GM19463 (cell line): ENCODE measurements at regions not wholly inside any gene's neighbourhood (a gene's known extent, or its start where the extent isn't known, plus 50 kb on each side); places are given as distances from the start of the nearest gene placed in this dataset.

Source experiments
- ATAC-seq: cut with Tn5 transposase; IDR thresholded peaks from one replicate; pipeline ENCODE4 v1.9.1; 2021; ENCODE audit warnings: mild to moderate bottlenecking, moderate library complexity; ENCODE audit not compliant: unreplicated experiment

DNA sequence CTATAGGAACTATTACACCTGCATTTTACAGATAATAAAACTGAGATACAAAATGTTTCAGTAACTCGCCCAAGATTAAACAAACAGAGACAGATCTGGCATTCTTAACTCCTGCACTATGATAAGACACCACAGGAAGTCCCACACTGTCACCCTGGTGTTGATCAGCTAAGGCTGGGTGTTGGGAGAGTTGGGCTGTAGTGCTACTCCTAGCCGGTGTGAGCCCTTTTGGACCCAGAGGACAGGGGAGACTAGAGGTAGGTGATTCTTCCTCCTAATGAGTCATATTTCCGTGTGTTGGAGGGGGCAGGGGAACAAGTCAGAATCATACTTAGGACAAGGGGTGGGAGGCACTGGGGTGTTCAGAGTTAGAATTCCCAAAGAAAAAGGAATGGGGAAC is 353.2 kb upstream of the TENM4 start:
- ATAC-seq = no peak

GRCh38 chr11:79786961-79787360 is 346.1 kb upstream of the TENM4 start:
- ATAC-seq = no peak

- ATAC-seq = no peak
Measured at GRCh38 chr11:79783833-79784232, 343.0 kb upstream of the TENM4 start.

- ATAC-seq = no peak
Measured at GRCh38 chr11:79768343-79768742, 327.5 kb upstream of the TENM4 start.

GRCh38 chr11:79762279-79762921 is 321.6 kb upstream of the TENM4 start:
- ATAC-seq = no peak

GRCh38 chr11:79758325-79758724 is 317.5 kb upstream of the TENM4 start:
- ATAC-seq = no peak

DNA sequence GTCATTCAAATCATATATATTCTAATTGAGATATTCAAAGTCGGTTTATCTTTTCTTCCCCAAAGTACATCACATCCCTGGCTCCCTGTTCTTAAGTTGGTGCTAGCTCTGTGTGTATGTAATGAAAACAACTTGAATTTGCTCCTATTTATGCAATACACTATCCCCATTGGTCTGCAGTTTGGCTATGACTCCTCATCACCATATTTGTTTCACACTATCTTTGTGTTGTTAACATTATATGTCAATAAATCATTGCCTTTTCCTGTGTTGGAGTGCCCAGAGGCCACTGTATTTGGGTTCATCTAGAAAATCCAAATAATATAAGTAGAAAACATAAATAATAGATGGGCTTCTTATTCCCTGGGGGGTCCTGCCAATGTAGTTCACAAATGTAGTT is 306.6 kb upstream of the TENM4 start:
- ATAC-seq = no peak

- ATAC-seq = no peak
Measured at GRCh38 chr11:79744941-79745340, 304.1 kb upstream of the TENM4 start.

DNA sequence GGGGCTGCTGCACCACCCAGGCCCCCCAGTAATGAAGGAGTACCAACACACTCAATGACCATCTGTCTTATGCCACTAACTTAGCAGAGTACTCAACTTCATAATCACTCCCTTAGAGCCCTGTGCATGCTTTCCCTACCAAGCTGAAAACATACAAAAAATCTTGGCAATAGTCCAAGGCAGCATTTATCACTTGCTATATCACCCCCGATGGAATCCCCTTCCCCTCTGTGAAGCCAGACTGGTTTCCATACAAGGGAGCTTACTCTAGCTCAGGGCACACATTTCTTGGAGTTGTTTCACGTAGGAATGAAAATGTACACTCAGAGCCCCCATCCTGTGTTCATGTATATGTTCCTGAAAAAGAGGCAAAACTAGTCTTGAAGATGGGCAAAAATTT is 301.3 kb upstream of the TENM4 start:
- ATAC-seq = no peak

GRCh38 chr11:79739591-79739990 is 298.8 kb upstream of the TENM4 start:
- no peak for ATAC-seq

- ATAC-seq = no peak
Measured at GRCh38 chr11:79727221-79727620, 286.4 kb upstream of the TENM4 start.

- no peak for ATAC-seq
Measured at GRCh38 chr11:79720115-79720514, 279.3 kb upstream of the TENM4 start.

- no peak for ATAC-seq
Measured at GRCh38 chr11:79708319-79708932, 267.6 kb upstream of the TENM4 start.

DNA sequence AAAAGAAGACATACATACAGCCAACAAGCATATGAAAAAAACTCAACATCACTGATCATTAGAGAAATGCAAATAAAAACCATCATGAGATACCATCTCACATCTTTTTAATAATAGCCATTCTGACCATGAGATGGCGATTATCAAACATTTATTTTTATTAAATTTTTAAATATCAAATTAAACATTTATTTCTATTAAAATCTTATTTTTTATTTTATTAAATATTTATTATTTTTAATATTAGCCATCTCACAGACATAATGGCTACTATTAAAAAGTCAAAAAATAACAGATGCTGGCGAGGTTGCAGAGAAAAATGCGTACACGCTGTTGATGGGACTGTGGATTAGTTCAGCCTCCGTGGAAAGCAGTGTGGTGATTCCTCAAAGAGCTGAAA is 264.8 kb upstream of the TENM4 start:
- no peak for ATAC-seq

DNA sequence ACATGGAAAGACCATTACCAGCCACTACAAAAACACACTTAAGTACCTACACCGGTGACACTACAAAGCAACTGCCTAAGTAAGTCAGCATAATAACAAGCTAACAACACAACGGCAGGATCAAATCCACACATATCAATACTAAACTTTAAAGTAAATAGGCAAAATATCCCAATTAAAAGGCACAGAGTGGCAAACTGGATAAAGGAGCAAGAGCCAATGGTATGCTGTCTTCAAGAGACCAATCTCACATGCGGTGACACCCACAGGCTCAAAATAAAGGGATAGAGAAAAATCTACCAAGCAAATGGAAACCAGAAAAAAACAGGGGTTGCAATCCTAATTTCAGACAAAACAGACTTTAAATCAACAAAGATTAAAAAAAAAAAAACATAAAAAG is 261.5 kb upstream of the TENM4 start:
- ATAC-seq = no peak

- ATAC-seq = no peak
Measured at GRCh38 chr11:79699246-79699645, 258.4 kb upstream of the TENM4 start.

GRCh38 chr11:79697905-79698304 is 257.1 kb upstream of the TENM4 start:
- ATAC-seq = no peak

DNA sequence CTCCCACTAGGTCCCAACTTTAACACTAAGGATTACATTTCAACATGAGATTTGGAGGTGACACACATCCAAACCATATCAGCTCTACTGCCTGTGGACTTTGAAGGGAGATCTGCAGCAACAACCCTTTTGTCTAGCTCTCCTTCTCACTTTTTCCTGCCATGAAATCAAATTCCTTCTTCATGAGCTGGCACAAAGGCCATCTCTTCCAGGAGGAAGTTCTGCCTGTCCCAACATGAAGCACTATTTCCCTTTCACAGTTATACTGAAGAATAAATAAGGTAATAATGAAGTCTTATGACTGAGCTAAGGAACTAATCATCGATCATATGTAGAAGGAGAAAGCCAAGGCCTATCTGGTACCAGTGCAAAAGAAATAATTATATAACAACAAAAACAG is 253.5 kb upstream of the TENM4 start:
- no peak for ATAC-seq

GRCh38 chr11:79691445-79691844 is 250.6 kb upstream of the TENM4 start:
- ATAC-seq = no peak

DNA sequence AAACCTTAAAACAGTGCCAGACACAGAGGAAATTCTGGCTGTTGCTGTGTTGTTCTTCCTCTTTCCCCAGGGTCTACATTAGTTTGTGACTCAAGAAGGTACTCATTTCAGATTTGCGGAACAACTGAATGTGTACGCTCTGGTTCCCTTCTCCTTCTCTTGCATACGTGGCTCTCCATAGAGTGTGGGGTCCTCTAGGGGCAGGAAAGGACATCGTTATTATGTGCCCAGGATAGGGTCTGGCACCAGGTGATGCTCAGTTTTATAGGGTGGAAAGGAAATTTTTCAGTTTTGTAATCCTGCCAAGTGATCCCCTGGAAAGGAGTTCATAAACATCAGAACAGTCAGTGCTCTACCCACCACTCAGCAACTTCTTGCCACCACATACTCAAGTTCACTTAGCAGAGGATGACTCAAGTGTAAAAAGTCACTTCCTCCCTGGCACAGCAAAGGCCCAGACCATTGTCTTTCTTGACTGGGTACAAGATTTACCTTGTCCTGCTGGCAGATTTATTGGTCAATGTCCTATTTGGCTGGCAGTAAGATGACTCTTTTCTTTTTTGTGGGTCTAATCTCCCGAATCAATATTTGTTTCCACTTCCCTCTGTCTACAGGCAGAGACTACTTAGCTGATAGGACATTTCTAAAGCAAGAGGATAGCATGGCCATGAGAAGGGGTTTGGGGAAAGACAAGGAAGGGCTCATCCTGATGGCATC is 246.0 kb upstream of the TENM4 start:
- no peak for ATAC-seq

DNA sequence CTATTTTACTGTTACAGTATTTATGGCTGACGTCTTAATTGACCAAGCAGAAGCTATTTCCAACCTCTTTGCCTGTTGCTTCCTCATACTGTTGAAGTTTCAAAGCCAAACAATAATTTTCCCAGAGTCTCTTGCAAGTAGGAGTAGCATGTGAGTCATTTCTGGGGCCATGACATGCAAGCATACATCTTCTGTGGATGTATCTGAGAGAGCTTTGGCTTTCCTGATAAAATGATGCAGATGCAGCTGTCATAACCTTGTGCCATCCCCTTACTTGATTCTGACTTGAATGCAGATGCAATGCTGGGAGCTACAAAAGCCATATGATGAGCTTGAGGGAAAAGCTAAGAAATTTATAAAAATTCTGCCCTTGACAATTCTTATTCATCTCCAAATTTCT is 243.1 kb upstream of the TENM4 start:
- no peak for ATAC-seq

DNA sequence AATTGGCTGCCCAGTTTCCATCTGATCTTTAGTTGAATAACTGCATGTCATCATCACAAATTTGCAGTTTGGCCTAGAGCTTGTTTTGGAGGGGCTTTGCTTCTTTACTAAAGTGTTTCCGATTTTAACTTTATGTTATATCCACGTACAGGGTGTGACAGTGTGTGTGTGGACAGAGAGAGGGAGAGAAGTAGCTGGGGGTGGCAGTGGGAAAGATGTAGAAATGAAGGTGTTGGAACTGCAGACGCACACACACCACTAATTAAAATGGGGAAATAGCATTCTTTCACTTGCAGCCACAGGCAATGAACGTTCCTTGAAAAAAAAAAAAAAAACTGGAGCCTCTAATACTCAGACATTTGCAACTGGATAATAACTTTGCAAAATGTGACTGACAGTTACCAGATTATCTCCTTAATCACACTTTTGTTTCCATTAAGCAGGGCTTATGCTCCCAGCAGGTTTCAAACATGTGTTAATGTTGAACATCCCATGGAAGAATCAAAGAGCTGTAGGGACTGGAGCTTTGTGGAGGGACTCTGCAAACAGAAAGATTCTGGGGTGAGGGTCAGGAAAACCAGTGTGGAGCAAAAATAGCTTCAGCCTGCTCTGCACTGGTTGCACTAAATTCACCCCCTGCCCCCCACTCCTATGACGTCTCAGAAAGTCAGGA is 238.1 kb upstream of the TENM4 start:
- ATAC-seq = no peak
